CD4-positive, alpha-beta T cell treated with Interferon alpha-2 for 1 hour (primary cell): ENCODE measurements at regions not wholly inside any gene's neighbourhood (a gene's known extent, or its start where the extent isn't known, plus 50 kb on each side); places are given as distances from the start of the nearest gene placed in this dataset.

Experiments
- DNase-seq, 2 donors: peaks; one replicate each; pipeline ENCODE4 v3.0.0-alpha.2; 2020 to 2022

- DNase-seq: no peak
These were observed 181.2 kb upstream of the PMEPA1 start for GRCh38 chr20:57891014-57891413.

- no peak for DNase-seq
These were observed 180.5 kb upstream of the PMEPA1 start for GRCh38 chr20:57890202-57890800.

GRCh38 chr20:57888591-57888990 lies 178.8 kb upstream of the PMEPA1 start:
- no peak for DNase-seq

- DNase-seq: no peak
These were observed 175.1 kb upstream of the PMEPA1 start for GRCh38 chr20:57884956-57885355.

GRCh38 chr20:57883761-57884160 lies 173.9 kb upstream of the PMEPA1 start:
- no peak for DNase-seq

GRCh38 chr20:57883224-57883623 lies 173.4 kb upstream of the PMEPA1 start:
- DNase-seq: no peak

GRCh38 chr20:57882451-57883161 lies 172.8 kb upstream of the PMEPA1 start:
- DNase-seq: no peak

- no peak for DNase-seq
These were observed 171.9 kb upstream of the PMEPA1 start for GRCh38 chr20:57881466-57882385.

GRCh38 chr20:57880571-57880892 lies 170.7 kb upstream of the PMEPA1 start:
- no peak for DNase-seq

- no peak for DNase-seq
These were observed 170.2 kb upstream of the PMEPA1 start for GRCh38 chr20:57879779-57880570.

- DNase-seq: no peak
These were observed 169.6 kb upstream of the PMEPA1 start for GRCh38 chr20:57879437-57879778.

GRCh38 chr20:57878786-57879424 lies 169.1 kb upstream of the PMEPA1 start:
- DNase-seq: no peak

- no peak for DNase-seq
These were observed 168.2 kb upstream of the PMEPA1 start for GRCh38 chr20:57877995-57878394.

GRCh38 chr20:57877131-57877824 lies 167.5 kb upstream of the PMEPA1 start:
- DNase-seq: no peak

GRCh38 chr20:57876163-57876562 lies 166.3 kb upstream of the PMEPA1 start:
- DNase-seq: no peak

GRCh38 chr20:57874141-57874540 lies 164.3 kb upstream of the PMEPA1 start:
- no peak for DNase-seq

- DNase-seq: no peak
These were observed 163.1 kb upstream of the PMEPA1 start for GRCh38 chr20:57872816-57873409.

GRCh38 chr20:57871237-57871632 lies 161.4 kb upstream of the PMEPA1 start:
- no peak for DNase-seq

- no peak for DNase-seq
These were observed 160.9 kb upstream of the PMEPA1 start for GRCh38 chr20:57870597-57871236.

GRCh38 chr20:57869951-57870315 lies 160.1 kb upstream of the PMEPA1 start:
- DNase-seq: no peak

GRCh38 chr20:57869291-57869950 lies 159.6 kb upstream of the PMEPA1 start:
- DNase-seq: no peak
